ENCODE measurements at regions not wholly inside any gene's neighbourhood (a gene's known extent, or its start where the extent isn't known, plus 50 kb on each side); places are given as distances from the start of the nearest gene placed in this dataset.
"Not testable (repeated sequence)": the region's sequence is repeated elsewhere in the genome, so short reads cannot be mapped to it uniquely, and the experiment has no call there.

DNA sequence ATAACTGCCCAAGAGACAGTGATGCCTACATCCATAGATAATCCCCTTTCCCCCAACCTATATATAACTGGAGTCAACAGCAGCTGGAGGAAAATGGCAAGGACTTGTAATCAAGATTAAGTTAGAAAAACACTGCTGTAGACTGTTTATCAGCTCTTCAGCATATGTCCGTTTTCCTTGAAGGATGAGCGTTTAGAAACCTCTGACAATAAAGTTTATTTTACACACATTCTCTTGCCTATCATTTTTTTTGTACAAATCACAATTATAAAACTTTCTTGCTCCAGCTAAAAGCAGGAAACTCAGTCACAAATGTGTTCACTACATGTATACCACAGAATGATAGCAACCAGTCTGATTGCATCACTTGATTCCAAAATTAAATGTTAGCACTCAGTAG is 50.8 kb downstream of the PPIAL4G start:
- DNase-seq (ENCODE audit: low read depth in 2 of 2), result not testable (repeated sequence)

DNA sequence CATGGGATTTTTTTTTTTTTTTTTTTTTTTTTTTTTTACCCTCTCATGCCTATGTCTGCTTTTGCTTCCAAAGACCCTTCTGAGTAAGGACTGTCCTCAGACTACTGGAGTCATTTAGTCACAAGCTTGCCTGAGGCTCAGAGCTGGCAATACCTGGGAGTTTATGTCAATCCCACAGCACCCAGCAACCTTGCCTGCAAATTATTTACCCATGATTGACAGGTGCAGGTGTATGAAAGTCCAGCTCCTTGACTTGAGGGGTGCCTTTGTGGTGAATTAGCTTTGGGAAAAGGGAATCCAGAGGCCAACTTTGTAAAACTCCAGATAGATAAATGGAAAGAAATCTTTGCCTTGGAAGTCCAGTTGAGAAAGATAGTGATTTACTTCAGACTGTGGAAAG is 53.2 kb downstream of the PPIAL4G start:
- DNase-seq (ENCODE audit: low read depth in 2 of 2), result not testable (repeated sequence)

DNA sequence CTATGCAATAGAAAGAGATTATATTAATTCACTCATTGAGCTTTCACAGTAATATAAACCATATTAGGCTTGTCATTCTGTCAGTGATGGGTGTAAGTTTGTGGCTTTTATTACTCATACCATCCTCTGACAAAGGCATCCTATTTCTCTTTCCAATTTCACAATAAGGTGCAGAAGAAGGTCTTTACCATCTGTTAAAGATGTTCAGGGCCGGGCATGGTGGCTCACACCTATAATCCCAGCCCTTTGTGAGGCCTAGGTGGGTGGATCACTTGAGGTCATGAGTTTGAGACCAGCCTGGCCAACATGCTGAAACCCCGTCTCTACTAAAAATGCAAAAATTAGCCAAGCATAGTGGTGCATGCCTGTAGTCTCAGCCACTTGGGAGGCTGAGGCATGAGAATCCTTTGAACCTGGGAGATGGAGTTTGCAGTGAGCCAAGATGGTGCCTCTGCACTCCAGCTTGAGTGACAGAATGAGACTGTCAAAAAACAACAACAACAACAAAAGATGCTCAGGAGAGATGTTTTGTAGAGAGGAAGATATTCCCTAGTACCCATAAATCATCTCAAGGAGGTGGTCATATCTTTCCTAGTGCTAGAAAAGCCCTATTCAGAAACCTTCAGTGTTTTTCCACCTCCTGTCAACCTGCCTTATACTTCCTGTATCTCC is 56.0 kb downstream of the PPIAL4G start:
- DNase-seq (ENCODE audit: low read depth in 2 of 2), result not testable (repeated sequence)

DNA sequence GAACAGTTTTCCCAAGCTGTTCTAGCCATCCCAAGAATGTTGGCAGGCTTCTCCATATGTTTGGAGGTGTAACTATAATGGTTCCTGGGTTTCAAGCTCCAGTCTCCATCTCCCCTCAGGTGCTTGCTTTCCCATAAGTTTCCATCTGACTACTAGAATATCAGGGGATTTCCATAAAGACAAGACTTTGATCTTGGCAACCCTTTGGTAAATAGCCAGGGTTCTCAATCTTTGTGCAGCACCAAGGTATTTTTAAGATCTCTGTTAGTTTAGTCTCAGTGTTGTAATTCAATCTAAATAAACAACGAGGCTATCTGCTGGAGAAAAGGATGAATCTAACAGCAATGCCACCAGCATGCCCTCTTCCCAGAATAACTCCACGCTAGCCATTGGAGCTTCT is 56.7 kb downstream of the PPIAL4G start:
- not testable (repeated sequence) for DNase-seq (ENCODE audit: low read depth in 2 of 2)

DNA sequence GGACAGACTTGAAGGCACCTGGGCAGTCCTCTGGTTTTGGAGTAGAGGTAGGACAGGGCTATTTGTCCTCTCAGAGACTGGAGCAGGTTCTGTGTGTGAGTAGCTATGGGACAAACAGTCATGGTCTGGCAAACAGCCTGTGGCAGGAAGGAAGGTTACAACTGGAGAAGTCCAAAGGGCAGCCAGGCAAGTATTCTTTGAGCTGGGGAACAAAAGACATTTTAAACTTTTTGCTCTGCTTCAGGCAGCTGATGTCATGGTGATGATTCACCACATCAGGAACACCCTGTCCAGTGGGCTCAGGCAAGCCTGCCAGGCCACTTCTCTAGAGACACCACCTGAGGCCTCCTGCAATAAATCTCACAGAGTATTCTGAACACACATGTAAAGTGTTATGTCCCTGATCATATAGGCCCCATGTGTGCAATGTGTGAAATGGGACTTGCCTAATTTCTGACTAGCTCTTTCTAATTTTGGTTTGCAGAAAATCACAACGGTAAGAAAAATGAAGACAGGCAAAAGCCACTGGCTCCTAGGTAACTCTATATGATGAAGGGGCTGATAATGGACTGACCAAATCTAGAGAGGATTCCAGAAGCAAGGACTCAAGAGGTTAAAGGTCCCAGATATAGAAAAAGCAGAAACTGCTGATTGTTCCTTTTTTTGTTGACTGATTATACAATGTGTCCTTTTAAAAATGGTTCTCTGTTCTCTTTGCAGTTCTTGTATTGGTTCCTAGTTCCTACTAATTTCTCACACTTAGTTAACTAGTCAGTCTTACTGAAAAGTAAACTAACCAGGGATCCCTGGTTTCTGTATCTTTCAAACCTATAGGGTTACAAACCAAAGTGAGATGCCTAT is 58.7 kb downstream of the PPIAL4G start:
- DNase-seq (ENCODE audit: low read depth in 2 of 2), result not testable (repeated sequence)

DNA sequence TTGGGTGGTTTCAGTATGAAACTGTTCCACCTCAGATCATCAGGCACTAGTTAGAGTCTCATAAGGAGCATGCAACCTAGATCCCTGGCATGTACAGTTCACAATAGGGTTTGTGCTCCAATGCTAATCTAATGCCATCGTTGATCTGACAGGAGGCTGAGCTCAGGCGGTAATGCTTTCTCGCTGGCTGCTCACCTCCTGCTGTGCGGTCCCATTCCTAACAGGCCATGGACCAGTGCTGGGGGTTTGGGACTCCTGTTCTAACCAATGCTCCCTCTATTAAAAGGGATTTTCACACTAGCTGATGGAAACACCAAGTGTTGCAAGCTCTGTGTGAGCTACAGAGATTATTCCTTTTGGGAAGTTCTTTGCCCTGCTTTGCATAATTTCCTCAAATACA is 60.2 kb downstream of the PPIAL4G start:
- not testable (repeated sequence) for DNase-seq (ENCODE audit: low read depth in 2 of 2)

DNA sequence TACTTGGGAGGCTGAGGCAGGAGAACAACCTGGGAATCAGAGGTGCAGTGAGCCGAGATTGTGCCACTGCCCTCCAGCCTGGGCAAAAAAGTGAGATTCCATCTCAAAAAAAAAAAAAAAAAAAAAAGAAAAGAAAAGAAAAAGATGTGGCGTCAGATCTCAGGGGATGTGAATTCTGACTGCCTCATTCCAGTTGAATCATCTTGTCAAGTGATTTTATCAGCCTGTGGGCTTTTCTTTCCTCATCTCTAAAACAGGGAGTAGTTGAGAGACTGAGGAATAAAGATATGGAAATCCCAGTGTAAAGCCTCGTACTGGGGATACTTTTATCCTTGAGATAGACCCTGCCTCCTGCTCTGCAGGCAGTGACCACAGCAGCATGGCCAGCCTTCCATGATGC is 65.9 kb downstream of the PPIAL4G start:
- DNase-seq (ENCODE audit: low read depth in 2 of 2), result not testable (repeated sequence)

DNA sequence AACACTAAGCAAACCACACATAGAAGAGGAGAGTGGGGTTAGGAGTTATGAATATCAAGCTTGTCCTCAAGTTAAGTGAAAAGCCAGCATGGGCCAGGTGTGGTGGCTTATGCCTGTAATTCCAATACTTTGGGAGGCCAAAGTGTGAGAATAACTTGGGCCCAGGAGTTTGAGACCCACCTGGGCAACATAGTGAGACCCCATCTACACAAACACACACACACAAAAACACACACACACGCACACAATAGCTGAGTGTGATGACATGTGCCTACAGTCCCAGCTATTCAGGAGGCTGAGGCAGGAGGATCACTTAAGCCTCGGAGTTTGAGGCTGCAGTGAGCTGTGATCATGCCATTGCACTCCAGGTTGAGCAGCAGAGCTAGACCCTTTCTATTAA is 69.7 kb downstream of the PPIAL4G start:
- DNase-seq (ENCODE audit: low read depth in 2 of 2), result not testable (repeated sequence)

DNA sequence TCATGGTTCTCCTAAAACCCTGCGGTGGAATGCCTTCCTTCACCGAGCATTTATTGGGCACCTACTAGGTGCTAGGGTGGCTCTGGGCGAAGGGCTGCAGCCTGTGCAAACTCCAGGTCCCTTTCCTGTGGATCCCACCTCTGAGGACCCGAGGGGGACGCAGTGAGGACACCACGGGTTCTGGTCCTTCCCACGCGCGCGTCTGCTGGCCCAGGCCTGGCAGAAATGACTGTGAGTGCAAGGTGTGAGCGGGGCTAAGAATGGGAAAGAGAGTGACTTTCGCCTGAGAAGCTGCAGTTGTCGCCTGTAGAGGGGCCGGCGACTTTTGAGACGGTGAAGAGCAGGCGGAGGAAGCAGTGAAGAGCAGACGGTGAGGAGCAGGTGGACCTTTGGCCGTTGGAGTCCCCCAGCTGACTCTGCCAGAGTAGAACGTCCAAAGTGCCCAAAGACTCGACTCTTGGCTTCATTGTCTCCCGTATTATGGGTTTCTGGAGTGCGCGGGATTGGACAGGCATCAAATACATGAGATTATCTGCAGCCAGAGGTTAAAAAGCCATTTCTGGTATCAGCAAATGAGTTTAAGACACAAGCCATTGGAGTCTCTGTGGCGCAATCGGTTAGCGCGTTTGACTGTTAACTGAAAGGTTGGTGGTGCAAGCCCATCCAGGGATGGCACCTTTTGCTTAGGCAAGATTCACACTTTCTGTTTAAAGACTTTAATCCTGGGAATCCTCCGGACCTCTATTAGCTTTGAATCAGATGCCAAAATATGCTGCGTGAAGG is 78.1 kb downstream of the PPIAL4G start:
- not testable (repeated sequence) for DNase-seq (ENCODE audit: low read depth in 2 of 2)

DNA sequence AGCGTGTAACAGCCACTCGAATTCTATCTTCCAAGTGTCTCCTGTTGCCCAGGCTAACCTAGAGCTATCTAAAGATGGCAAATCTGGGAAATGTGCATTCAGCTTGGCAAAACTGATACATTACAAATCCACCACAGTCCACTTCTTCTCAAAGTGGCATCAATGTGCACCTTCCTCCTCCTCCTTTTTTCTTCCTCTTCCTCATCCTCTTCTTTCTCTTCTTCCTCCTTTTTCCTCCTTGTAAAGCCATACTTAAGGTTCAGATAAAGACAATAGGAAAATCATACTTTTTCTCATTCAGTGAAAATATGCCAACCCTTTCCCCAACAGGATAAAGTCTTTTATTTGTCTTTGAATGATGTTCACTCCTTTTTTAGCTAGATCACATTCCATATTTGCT is 79.2 kb downstream of the PPIAL4G start:
- not testable (repeated sequence) for DNase-seq (ENCODE audit: low read depth in 2 of 2)

DNA sequence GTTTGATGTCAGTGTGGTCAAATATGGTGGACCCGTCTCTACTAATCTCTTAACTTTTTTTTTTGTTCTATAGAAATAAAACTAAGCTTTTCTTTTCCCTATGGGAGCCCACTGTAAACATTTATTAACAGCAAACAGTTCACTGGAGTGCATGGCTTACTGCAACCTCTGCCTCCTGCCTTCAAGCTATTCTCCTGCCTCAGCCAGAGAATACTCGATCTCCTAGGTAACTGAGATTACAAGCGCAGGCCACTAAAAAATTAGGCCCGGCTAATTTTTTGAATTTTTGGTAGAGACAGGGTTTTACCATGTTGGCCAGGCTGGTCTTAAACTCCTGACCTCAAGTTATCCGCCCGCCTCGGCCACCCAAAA is 80.0 kb downstream of the PPIAL4G start:
- not testable (repeated sequence) for DNase-seq (ENCODE audit: low read depth in 2 of 2)

DNA sequence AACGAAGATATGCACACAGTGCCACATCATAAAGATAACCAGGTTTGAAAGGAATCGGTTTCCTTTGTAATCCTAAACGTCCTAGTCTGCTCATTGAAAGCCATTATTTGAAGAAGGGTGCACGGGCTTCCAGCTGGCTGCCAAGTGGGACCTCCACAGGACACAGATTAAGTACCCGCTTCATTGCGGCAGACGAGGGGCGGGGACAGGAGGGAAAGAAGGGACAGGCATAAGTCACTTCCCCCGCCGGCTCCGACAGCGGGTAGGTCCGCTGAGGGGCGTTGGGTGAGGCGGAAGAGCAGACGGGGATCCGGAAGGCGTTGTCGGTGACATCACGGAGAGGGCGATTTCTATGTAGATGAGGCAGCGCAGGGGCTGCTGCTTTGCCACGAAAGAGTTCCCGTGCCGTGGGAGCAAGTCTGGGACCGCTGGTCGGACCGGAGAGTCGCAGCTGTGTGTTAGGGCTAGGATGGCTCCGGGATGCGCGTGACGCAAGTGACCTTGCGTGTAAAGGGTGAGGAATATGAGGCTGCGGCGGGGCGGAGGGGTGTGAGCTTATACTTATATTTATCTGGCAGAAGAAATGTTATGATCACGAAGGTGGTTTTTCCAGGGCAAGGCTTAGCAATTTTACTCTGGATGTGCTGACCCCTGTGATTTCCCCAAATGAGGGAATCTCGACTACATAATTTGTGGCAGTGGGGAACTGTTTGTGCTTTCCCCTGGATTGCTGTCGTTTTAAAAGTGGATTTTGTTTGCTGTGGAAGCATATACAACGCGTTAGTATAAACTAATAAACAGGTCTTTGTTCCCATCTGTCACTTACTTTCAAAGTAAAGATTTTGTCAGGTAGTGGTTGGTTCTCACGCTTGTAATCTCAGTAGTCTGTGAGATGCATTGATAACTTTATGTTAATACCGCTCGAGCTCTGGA is 80.7 kb downstream of the PPIAL4G start:
- DNase-seq (ENCODE audit: low read depth in 2 of 2), result peak; percentile 68 to 70

DNA sequence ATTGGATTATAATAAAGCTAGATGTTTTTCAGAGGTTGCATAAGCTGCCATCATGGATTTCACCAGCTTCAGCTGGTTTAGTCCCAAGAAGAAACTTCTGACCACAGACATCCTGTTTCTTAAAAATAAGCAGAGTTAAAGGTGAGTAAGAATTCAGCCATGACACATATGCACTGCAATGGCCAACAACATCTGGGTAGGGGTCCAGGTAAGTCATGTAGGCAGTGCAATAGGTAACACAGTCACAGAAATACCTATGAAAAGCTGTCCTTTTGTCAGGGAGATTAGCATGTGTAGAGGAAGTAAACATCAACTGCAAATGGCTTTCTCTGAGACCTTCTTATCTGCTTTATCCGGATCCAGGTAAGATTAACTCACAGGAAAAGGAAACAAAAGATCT is 85.6 kb downstream of the PPIAL4G start:
- DNase-seq (ENCODE audit: low read depth in 2 of 2), result not testable (repeated sequence)

DNA sequence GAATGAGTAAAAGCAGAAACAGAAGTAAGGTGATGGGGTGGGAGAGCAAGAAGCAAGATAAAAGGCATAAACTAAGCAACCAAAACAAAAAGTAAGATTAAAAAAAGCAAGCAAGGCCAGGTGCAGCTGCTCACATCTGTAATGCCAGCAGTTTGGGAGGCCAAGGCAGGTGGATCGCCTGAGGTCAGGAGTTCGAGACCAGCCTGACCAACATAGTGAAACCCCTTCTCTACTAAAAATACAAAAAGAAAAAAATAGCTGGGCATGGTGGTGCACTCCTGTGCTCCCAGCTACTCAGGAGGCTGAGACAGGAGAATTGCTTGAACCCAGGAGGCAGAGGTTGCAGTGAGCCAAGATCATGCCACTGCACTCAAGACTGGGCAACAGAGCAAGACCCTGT is 90.6 kb downstream of the PPIAL4G start:
- not testable (repeated sequence) for DNase-seq (ENCODE audit: low read depth in 2 of 2)

DNA sequence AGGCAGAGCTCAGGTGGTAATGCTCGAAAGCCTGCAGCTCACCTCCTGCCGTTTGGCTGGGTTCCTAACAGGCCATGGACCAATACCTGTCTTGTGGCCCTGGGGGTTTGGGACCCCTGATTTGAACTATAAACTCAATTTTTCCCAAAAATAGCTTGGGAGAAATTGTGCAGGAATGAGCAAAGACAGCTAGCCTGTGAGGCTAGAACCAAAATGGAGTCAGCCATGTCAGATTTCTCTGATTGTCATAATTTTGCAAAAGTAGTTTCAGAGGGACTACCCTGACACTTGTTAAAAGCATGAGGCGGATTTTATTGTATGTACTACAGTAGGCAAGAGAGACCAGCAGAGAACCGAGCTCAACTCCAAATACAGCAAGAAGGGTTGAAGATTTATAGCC is 91.8 kb downstream of the PPIAL4G start:
- DNase-seq (ENCODE audit: low read depth in 2 of 2), result not testable (repeated sequence)

DNA sequence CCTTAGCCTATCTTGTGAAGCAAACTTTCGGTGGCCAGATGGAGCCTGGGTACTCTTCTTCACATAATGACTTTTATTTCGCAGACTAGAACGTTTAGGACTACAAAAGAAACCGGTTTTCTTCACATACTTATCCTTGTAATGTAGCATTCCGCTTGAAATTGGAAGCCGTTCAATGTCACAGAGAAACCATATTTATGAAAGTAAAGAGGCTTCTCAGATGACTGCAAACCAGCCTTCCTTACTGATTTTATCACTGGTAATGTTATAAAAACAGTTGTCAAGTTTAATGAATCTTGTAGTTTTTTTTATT is 94.1 kb downstream of the PPIAL4G start:
- no peak for DNase-seq (ENCODE audit: low read depth in 2 of 2)

DNA sequence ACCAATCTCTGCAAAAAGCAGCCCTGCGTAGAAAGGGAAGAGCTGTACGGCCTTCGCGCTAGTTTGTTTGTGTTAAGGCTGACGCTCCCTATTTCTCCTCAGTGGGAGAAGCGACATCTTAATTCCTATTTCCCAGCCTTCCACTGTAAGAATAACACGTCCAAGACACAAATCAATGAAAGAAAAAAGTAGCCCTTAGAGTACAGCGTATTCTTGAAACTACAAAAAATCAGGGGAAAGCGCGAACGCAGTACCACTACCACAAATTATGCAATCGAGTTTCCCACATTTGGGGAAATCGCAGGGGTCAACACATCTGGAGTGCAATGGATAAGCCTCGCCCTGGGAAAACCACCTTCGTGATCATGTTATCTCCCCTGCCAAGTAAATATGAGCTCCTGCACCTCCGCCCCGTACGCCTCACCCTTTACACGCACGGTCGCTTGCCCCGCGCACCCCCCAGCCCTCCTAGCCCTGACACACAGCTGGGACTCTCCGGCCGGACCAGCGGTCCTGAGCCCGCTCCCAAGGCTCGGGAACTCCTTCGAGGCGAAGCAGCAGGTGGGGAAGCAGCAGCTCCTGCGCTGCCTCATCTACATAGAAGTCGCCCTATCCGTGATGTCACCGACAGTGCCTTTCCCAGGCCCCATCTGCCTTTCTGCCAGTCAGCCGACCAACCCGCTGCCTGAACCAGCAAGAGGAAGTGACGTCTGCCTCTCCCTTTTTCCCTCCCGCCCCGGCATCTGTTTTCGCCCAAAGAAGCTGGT is 94.7 kb downstream of the PPIAL4G start:
- DNase-seq (ENCODE audit: low read depth in 2 of 2), result peak; percentile 73 to 74

DNA sequence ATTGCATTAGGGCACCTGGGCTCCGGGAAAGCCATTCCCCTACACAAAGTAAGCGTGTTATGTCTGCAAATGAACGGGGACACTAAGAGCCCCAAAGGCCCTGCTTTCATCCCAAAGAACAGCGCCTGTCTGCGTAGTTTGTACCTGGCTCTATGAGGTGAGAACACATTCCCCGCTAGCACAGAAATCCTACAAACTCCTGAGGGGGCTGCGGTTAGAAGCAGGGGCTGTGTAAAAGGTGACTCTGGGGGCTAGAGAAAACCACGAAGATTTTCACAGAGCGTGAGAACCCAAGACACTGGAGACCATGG is 95.2 kb downstream of the PPIAL4G start:
- not testable (repeated sequence) for DNase-seq (ENCODE audit: low read depth in 2 of 2)

DNA sequence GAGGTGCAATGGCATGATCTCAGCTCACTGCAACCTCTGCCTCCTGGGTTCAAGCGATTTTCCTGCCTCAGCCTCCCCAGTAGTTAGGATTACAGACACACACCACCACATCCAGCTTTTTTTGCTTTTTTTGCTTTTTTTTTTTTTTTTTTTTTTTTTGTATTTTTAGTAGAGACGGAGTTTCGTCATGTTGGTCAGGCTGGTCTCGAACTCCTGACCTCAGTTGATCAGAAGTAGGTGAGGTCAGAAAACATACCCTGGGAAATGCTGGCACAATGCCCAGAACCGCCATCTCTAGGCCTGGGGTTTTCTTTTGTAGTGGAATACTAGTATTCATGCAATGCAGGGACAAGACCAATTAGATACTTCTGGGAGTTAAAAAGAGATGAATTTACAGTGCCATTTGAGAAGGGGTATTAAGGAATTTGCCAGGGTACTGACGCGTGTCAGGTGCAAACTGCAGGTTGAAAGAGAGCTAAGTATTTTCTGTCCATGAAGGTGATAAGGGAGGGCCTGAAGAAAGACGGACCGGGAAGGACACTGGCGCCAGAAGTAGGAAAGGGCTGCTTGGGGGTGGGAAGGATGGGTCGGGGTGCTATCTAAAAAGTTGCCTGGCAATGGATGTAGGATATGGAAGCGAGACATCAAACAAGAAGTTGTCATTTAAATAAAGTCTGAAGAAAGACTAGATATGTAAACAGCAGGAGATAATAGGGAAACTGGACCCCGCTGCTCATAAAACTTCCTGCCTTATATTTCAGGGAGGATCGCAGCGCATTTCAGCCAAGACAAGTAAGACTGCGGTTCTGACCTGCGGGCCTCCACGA is 95.8 kb downstream of the PPIAL4G start:
- not testable (repeated sequence) for DNase-seq (ENCODE audit: low read depth in 2 of 2)

DNA sequence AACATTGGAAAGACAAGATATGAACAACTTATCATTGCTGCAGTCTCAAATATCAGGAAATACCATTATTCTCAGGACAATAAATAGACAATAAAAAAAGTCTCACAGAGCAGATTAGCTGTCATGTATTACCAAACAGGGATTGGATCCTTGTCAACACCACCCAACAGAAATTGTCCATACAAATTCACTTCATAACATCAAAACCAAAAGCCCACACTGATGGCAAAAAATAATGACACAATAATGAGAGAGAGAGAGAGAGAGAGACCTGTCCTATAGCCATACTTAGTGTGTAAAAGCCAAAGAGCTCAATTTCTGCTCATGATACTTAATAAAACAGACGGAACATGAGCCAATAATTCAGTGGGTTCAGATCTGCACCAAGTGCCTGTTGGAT is 96.5 kb downstream of the PPIAL4G start:
- DNase-seq (ENCODE audit: low read depth in 2 of 2), result no peak

All from stimulated activated CD8-positive, alpha-beta memory T cell treated with anti-CD3 and anti-CD28 coated beads, Interleukin-7, amount 100 ng/mL, for 1 hour (primary cell).